ENCODE measurements at regions not wholly inside any gene's neighbourhood (a gene's known extent, or its start where the extent isn't known, plus 50 kb on each side); places are given as distances from the start of the nearest gene placed in this dataset.
"Not testable (repeated sequence)": the region's sequence is repeated elsewhere in the genome, so short reads cannot be mapped to it uniquely, and the experiment has no call there.

DNA sequence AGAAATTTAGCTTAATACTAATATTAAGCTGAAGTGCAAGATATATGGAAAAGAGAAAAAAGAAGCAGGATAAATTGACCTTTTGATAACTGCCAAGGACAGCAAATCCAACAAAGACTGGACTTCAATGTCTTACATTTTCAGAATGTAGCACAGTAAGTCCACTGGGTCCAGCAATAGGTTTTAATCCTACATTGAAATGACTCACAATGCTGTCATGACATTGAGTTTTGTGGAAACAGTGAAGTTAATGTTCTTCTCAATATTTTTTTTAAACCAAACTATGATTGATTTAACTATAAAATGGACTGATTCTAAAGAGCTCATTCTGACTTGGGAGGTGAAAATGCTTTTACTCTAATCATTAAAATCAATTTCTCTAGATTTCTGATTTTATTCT lies 166.6 kb upstream of the ZNF717 start:
- Histone ChIP-seq H3K4me3 (replicated peaks; ENCODE audit: insufficient read depth, low read length) (no peak overlapping the region), H3K27me3 (ENCODE audit: insufficient read depth, poor library complexity, severe bottlenecking) (no peaks in the 10 kb centered on the region), H3K27ac (replicated peaks) (no peak overlapping the region)
- TF ChIP-seq, protein P1, sequence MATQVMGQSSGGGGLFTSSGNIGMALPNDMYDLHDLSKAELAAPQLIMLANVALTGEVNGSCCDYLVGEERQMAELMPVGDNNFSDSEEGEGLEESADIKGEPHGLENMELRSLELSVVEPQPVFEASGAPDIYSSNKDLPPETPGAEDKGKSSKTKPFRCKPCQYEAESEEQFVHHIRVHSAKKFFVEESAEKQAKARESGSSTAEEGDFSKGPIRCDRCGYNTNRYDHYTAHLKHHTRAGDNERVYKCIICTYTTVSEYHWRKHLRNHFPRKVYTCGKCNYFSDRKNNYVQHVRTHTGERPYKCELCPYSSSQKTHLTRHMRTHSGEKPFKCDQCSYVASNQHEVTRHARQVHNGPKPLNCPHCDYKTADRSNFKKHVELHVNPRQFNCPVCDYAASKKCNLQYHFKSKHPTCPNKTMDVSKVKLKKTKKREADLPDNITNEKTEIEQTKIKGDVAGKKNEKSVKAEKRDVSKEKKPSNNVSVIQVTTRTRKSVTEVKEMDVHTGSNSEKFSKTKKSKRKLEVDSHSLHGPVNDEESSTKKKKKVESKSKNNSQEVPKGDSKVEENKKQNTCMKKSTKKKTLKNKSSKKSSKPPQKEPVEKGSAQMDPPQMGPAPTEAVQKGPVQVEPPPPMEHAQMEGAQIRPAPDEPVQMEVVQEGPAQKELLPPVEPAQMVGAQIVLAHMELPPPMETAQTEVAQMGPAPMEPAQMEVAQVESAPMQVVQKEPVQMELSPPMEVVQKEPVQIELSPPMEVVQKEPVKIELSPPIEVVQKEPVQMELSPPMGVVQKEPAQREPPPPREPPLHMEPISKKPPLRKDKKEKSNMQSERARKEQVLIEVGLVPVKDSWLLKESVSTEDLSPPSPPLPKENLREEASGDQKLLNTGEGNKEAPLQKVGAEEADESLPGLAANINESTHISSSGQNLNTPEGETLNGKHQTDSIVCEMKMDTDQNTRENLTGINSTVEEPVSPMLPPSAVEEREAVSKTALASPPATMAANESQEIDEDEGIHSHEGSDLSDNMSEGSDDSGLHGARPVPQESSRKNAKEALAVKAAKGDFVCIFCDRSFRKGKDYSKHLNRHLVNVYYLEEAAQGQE (IDR thresholded peaks at IDR 0.05; ENCODE audit: insufficient replicate concordance, low read depth), result no peak
- TF ChIP-seq POLR2AphosphoS5 (IDR thresholded peaks at IDR 0.05; ENCODE audit: low read depth) (no peak), CTCF (IDR thresholded peaks at IDR 0.05; ENCODE audit: insufficient read depth, low read length) (no peak), SPI1 (IDR thresholded peaks at IDR 0.05; ENCODE audit: borderline replicate concordance, low read depth) (no peak), GABPA (IDR thresholded peaks at IDR 0.05; ENCODE audit: low read depth) (no peak)
- no peak for DNase-seq (ENCODE audit: low read depth in 1 of 2, low spot score in 1 of 2)

- H3K27me3 ChIP-seq (ENCODE audit: insufficient read depth, poor library complexity, severe bottlenecking); H3K27ac ChIP-seq (replicated peaks); DNase-seq (ENCODE audit: low read depth in 1 of 2, low spot score in 1 of 2); H3K4me3 ChIP-seq (replicated peaks; ENCODE audit: insufficient read depth, low read length): not testable (repeated sequence)
These were observed 174.7 kb upstream of the ZNF717 start for GRCh38 chr3:75960031-75960430.

DNA sequence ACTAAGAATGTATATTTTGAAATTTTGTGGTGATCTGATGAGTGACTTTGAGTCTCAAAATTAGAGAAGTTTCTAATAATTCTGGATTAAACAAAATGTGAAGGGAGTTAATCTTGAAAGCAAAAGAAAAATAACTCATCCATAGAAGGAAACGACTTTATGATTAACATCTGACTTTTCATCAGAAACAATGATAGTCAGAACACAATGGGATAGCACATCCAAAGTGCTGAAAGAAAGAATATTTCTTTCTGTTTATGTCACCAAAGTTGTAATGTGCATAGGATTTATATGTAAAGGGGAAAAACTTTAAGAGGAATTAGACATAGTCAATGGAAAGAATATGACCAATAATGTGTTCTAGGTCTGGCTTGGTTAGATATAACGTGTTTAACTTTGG lies 176.7 kb upstream of the ZNF717 start:
- H3K27ac ChIP-seq (replicated peaks); DNase-seq (ENCODE audit: low read depth in 1 of 2, low spot score in 1 of 2); H3K4me3 ChIP-seq (replicated peaks; ENCODE audit: insufficient read depth, low read length); H3K27me3 ChIP-seq (ENCODE audit: insufficient read depth, poor library complexity, severe bottlenecking): not testable (repeated sequence)

- Histone ChIP-seq H3K27me3 (ENCODE audit: insufficient read depth, poor library complexity, severe bottlenecking) (no peaks in the 10 kb centered on the region), H3K4me3 (replicated peaks; ENCODE audit: insufficient read depth, low read length) (no peak overlapping the region), H3K27ac (replicated peaks) (no peak overlapping the region)
- no peak for DNase-seq (ENCODE audit: low read depth in 1 of 2, low spot score in 1 of 2)
- TF ChIP-seq SPI1 (IDR thresholded peaks at IDR 0.05; ENCODE audit: borderline replicate concordance, low read depth) (no peak), GABPA (IDR thresholded peaks at IDR 0.05; ENCODE audit: low read depth) (no peak), POLR2AphosphoS5 (IDR thresholded peaks at IDR 0.05; ENCODE audit: low read depth) (no peak), CTCF (IDR thresholded peaks at IDR 0.05; ENCODE audit: insufficient read depth, low read length) (no peak)
- TF ChIP-seq, protein P1 (IDR thresholded peaks at IDR 0.05; ENCODE audit: insufficient replicate concordance, low read depth), result no peak
These were observed 181.7 kb upstream of the ZNF717 start for GRCh38 chr3:75967071-75967470.

- no peak for DNase-seq (ENCODE audit: low read depth in 1 of 2, low spot score in 1 of 2)
- TF ChIP-seq SPI1 (IDR thresholded peaks at IDR 0.05; ENCODE audit: borderline replicate concordance, low read depth), result no peak
These were observed 193.3 kb upstream of the ZNF717 start for GRCh38 chr3:75978686-75979085.

More at GRCh38 chr3:75978686-75979085, 193.3 kb upstream of the ZNF717 start:
- Histone ChIP-seq H3K4me3 (replicated peaks; ENCODE audit: insufficient read depth, low read length) (no peak overlapping the region), H3K27ac (replicated peaks) (no peak overlapping the region), H3K27me3 (ENCODE audit: insufficient read depth, poor library complexity, severe bottlenecking) (no peaks in the 10 kb centered on the region)

All from HL-60 (cell line).